ENCODE measurements at regions not wholly inside any gene's neighbourhood (a gene's known extent, or its start where the extent isn't known, plus 50 kb on each side); places are given as distances from the start of the nearest gene placed in this dataset.
"Not testable (repeated sequence)": the region's sequence is repeated elsewhere in the genome, so short reads cannot be mapped to it uniquely, and the experiment has no call there.

- no peak for TF ChIP-seq CTCF (IDR thresholded peaks at IDR 0.05; ENCODE audit: low read depth, low read length, missing control alignments)
- no peak overlapping the region for H3K4me3 ChIP-seq (ENCODE audit: low read depth, low read length)
- no peak for DNase-seq (ENCODE audit: low read depth)
These were observed 620.2 kb downstream of the ETNK1 start for GRCh38 chr12:23245186-23245585.

GRCh38 chr12:23253191-23253590 is 628.2 kb downstream of the ETNK1 start:
- TF ChIP-seq CTCF (IDR thresholded peaks at IDR 0.05; ENCODE audit: low read depth, low read length, missing control alignments): no peak
- H3K4me3 ChIP-seq (ENCODE audit: low read depth, low read length): no peak overlapping the region
- DNase-seq (ENCODE audit: low read depth): no peak

GRCh38 chr12:23253910-23254309 is 628.9 kb downstream of the ETNK1 start:
- H3K4me3 ChIP-seq (ENCODE audit: low read depth, low read length); DNase-seq (ENCODE audit: low read depth): not testable (repeated sequence)

- H3K4me3 ChIP-seq (ENCODE audit: low read depth, low read length): no peak overlapping the region
- no peak for TF ChIP-seq CTCF (IDR thresholded peaks at IDR 0.05; ENCODE audit: low read depth, low read length, missing control alignments)
- DNase-seq (ENCODE audit: low read depth): no peak
These were observed 634.6 kb downstream of the ETNK1 start for GRCh38 chr12:23259558-23259957.

- no peak for DNase-seq (ENCODE audit: low read depth)
- no peak for TF ChIP-seq CTCF (IDR thresholded peaks at IDR 0.05; ENCODE audit: low read depth, low read length, missing control alignments)
- no peak overlapping the region for H3K4me3 ChIP-seq (ENCODE audit: low read depth, low read length)
These were observed 637.7 kb downstream of the ETNK1 start for GRCh38 chr12:23262670-23263069.

GRCh38 chr12:23277831-23278230 is 652.9 kb downstream of the ETNK1 start:
- no peak for DNase-seq (ENCODE audit: low read depth)
- no peak for TF ChIP-seq CTCF (IDR thresholded peaks at IDR 0.05; ENCODE audit: low read depth, low read length, missing control alignments)
- no peak overlapping the region for H3K4me3 ChIP-seq (ENCODE audit: low read depth, low read length)

GRCh38 chr12:23281295-23281694 is 656.3 kb downstream of the ETNK1 start:
- no peak overlapping the region for H3K4me3 ChIP-seq (ENCODE audit: low read depth, low read length)
- TF ChIP-seq CTCF (IDR thresholded peaks at IDR 0.05; ENCODE audit: low read depth, low read length, missing control alignments): no peak
- DNase-seq (ENCODE audit: low read depth): no peak

GRCh38 chr12:23282701-23283100 is 657.7 kb downstream of the ETNK1 start:
- TF ChIP-seq CTCF (IDR thresholded peaks at IDR 0.05; ENCODE audit: low read depth, low read length, missing control alignments): no peak
- DNase-seq (ENCODE audit: low read depth): no peak

GRCh38 chr12:23285764-23286530 is 661.0 kb downstream of the ETNK1 start:
- DNase-seq (ENCODE audit: low read depth); H3K4me3 ChIP-seq (ENCODE audit: low read depth, low read length): not testable (repeated sequence)

More at GRCh38 chr12:23282701-23283100, 657.7 kb downstream of the ETNK1 start:
- no peak overlapping the region for H3K4me3 ChIP-seq (ENCODE audit: low read depth, low read length)
